ENCODE measurements at regions not wholly inside any gene's neighbourhood (a gene's known extent, or its start where the extent isn't known, plus 50 kb on each side); places are given as distances from the start of the nearest gene placed in this dataset.

GRCh38 chr2:2400286-2401038, 69.4 kb upstream of the MYT1L start:
- no peak for TF ChIP-seq DACH1 (IDR thresholded peaks at IDR 0.05; ENCODE audit: partially characterized antibody)
- no peak for TF ChIP-seq BRCA1 (IDR thresholded peaks at IDR 0.05)
- no peak for TF ChIP-seq BRCA1 (CRISPR knock-in tag; IDR thresholded peaks at IDR 0.05)
- TF ChIP-seq YBX1 (IDR thresholded peaks at IDR 0.05), result no peak
- TF ChIP-seq MAX (CRISPR knock-in tag; IDR thresholded peaks at IDR 0.05), result no peak
- TF ChIP-seq CREB1 (IDR thresholded peaks at IDR 0.05), result no peak
- TF ChIP-seq CREB1 (CRISPR knock-in tag; IDR thresholded peaks at IDR 0.05), result no peak
- no peak for TF ChIP-seq ZNF23 (CRISPR knock-in tag; IDR thresholded peaks at IDR 0.05)
- no peak for TF ChIP-seq RCOR1 (IDR thresholded peaks at IDR 0.05; ENCODE audit: borderline replicate concordance in 1 of 2, low read depth in 2 of 2, low read length in 2 of 2)
- no peak for TF ChIP-seq SNRNP70 (optimal IDR thresholded peaks at IDR 0.05; ENCODE audit: low read depth, low read length)
- TF ChIP-seq PATZ1 (CRISPR knock-in tag; IDR thresholded peaks at IDR 0.05; ENCODE audit: borderline replicate concordance), result no peak
- no peak for TF ChIP-seq GATAD2B (IDR thresholded peaks at IDR 0.05; ENCODE audit: borderline replicate concordance)
- no peak for TF ChIP-seq HNRNPH1 (optimal IDR thresholded peaks at IDR 0.05; ENCODE audit: low read depth, low read length)

Measured in K562 (cell line).